ENCODE measurements at regions not wholly inside any gene's neighbourhood (a gene's known extent, or its start where the extent isn't known, plus 50 kb on each side); places are given as distances from the start of the nearest gene placed in this dataset.
"Not testable (repeated sequence)": the region's sequence is repeated elsewhere in the genome, so short reads cannot be mapped to it uniquely, and the experiment has no call there.

GRCh38 chr3:105101603-105102002 lies 265.1 kb upstream of the ALCAM start:
- no peak for DNase-seq

GRCh38 chr3:105103139-105103538 lies 263.6 kb upstream of the ALCAM start:
- no peak for DNase-seq

DNA sequence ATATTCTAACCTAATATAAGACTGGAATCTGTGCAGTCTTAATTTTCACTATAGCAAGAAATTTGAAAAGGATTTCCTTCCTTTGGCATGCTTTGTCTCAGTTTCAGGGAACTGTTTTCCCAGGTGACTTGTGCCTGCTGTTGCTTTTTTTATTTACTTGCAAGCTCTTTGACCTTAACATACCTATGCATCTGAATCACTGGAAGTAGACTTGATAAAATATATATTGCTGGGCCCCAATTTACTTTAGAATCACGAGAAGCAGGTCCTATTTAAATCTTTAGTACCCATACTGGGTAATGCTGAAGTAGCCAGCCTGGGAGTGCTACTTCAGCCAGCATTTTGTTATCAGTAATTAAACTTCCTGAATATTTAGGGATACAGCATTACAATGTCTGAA lies 257.9 kb upstream of the ALCAM start:
- DNase-seq, result no peak

GRCh38 chr3:105118905-105119304 lies 247.8 kb upstream of the ALCAM start:
- no peak for DNase-seq

DNA sequence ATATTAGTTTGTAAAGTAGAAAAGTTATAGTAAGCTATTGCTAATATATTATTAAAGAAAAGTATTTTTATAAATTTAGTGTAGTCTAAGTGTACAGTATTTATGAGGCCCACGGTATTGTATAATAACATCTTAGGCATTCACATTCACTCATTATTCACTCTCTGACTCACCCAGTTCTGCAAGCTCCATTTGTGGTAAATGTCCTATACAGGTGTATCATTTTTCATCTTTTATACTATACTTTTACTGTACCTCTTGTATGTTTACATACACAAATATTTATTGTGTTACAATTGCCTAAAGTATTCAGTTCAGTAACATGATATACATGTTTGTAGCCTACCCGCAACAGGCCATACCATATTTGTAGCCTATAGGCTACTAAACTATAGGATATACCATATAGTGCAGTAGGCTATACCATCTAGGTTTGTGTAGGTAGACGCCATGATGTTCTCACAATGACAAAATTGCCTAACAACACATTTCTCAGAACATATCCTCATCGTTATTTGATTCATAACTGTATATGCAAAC lies 246.8 kb upstream of the ALCAM start:
- no peak for DNase-seq

- no peak for DNase-seq
Observed at GRCh38 chr3:105130911-105131310, 235.8 kb upstream of the ALCAM start.

- no peak for DNase-seq
Observed at GRCh38 chr3:105137911-105138310, 228.8 kb upstream of the ALCAM start.

GRCh38 chr3:105139881-105140560 lies 226.7 kb upstream of the ALCAM start:
- DNase-seq, result no peak

DNA sequence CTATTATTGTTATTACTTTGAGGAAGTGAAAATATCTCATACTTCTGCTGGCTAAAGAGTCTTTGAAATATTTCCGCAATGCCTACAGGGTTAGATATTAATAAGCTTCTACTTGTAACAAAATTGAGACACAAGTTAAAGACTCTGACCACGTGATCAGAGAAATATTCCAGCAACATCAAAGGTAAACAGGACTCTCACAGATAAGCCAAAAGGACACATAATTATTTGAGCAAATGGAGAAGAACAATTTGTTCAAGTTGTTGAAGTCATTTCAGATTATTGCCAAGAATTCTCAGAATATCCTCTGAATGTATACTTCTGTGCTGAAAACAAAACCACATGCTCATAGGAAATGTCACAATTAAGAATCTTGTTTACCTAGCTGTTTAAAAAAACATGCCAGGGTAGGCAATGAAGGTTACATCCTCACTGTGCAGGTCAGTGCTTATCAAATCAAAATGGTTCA lies 225.8 kb upstream of the ALCAM start:
- DNase-seq, result no peak

DNA sequence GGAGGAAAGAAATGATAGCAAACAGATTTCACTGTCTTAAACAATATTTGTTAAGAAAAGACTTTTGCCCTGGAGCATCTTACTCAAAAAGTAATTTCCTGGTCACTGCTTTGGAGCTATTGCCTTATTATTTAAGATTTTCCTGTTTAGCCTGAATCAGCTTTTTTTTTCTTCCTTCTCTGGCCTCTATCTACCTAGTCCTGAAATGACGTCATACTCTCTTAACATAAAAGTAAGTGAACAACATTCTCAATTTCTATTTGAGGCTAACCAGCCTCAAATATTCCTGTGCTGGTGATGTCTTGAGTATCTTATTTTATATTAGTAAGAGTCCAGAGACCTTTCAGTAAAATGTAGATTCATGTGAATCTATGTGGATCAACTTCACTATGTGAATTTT lies 221.9 kb upstream of the ALCAM start:
- DNase-seq, result no peak

GRCh38 chr3:105145511-105145910 lies 221.2 kb upstream of the ALCAM start:
- DNase-seq, result no peak

DNA sequence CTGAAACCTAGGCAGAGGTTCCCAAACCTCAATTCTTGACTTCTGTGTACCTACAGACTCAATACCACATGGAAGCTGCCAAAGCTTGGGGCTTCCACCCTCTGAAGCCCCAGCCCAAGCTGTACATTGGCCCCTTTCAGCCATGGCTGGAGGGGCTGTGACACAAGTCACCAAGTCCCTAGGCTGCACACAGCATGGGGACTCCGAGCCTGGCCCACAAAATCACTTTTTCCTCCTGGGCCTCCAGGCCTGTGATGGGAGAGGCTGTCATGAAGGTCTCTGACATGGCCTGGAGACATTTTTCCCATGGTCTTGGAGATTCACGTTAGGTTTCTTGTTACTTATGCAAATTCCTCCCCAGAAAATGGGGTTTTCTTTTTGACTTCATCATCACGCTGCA lies 217.5 kb upstream of the ALCAM start:
- DNase-seq, result not testable (repeated sequence)

GRCh38 chr3:105152987-105153386 lies 213.7 kb upstream of the ALCAM start:
- no peak for DNase-seq

DNA sequence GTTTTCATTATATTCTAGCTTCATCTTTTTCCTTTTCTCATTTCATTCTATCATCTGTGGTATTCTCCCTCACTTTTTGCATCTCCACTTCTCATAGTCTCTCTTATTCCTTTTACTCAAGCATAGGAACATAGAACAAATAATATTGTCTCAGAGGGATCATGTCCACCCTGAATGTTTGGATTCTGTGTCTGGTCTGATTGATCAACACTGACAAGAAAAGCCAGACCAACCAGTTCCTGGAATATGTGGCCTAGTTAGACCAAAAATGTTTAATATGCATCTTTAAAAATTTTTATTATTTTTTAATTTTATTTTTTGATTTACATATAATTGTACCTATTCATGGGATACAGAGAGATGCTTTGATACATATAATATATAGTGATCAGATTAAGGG lies 212.0 kb upstream of the ALCAM start:
- DNase-seq, result no peak

- DNase-seq, result no peak
Observed at GRCh38 chr3:105157067-105157765, 209.5 kb upstream of the ALCAM start.

GRCh38 chr3:105157766-105158085 lies 209.0 kb upstream of the ALCAM start:
- no peak for DNase-seq

- no peak for DNase-seq
Observed at GRCh38 chr3:105158286-105158685, 208.4 kb upstream of the ALCAM start.

GRCh38 chr3:105162448-105162847 lies 204.3 kb upstream of the ALCAM start:
- DNase-seq, result no peak

- DNase-seq, result no peak
Observed at GRCh38 chr3:105166893-105167292, 199.8 kb upstream of the ALCAM start.

DNA sequence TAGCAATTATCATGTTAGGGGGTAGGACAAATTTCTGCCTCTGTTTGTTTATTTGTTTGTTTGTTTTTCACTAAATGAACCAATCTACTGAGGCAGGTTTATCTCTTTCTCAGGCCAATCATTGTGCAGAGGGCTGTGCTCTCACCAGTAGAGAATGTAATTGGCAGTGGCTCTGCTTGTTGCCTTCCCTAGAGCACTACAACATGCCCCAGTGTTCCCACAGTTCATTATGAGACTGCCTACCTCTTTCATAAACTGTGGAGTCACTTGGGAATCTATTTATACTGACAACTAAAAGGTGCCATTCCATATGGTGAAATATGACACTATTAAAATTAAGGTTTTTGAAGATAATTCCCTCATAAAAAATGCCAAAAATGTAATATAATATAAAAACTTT lies 196.3 kb upstream of the ALCAM start:
- no peak for DNase-seq

GRCh38 chr3:105174017-105174615 lies 192.6 kb upstream of the ALCAM start:
- DNase-seq, result no peak

GRCh38 chr3:105177576-105177975 lies 189.1 kb upstream of the ALCAM start:
- DNase-seq, result no peak

DNA sequence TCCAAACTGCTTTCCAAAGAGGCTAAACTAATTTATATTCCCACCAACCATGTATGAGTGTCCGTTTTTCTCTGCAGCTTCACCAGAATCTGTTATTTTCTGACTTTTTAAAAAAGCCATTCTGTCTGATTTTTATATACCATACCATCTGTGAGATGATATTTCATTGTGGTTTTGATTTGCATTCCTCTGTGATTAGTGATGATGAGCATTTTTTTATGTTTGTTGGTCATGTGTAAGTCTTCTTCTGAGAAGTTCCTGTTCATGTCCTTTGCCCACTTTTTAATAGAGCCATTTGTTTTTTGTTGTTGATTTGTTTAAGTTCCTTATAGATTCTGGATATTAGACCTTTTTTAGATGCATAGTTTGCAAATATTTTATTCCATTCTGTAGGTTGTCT lies 179.4 kb upstream of the ALCAM start:
- no peak for DNase-seq

- no peak for DNase-seq
Observed at GRCh38 chr3:105195260-105195659, 171.4 kb upstream of the ALCAM start.
